Body of pancreas (tissue), 4 donors: ENCODE measurements at regions not wholly inside any gene's neighbourhood (a gene's known extent, or its start where the extent isn't known, plus 50 kb on each side); places are given as distances from the start of the nearest gene placed in this dataset.

Experiments used
- ATAC-seq: fragments of 150-250 bp; one replicate; pipeline ENCODE4 v1.9.1; 2016
- DNase-seq, 4 donors: peaks; one replicate each; pipeline ENCODE4 v3.0.0-alpha.2; 2019
- H3K27ac ChIP-seq, 4 donors: fragments of 200-600 bp; sonication (generic); 1 replicate in 3 of 4; 2 replicates in 1 of 4; pipeline versions ENCODE4 v1.5.1 to v1.6.1; 2016 to 2019; ENCODE audit warnings: mild to moderate bottlenecking in 1 of 4, mixed read lengths in 1 of 4, moderate library complexity in 1 of 4
- H3K27me3 ChIP-seq, 2 donors: fragments of 200-600 bp; sonication (generic); one replicate each; pipeline ENCODE4 v1.6.0; 2016; ENCODE audit warnings: mild to moderate bottlenecking in 1 of 2
- H3K36me3 ChIP-seq, 2 donors: fragments of 200-600 bp; sonication (generic); replicated peaks in 1 of 2; 2 replicates each; pipeline ENCODE4 v1.5.1; 2016; ENCODE audit warnings: low read depth in 2 of 2; ENCODE audit not compliant: insufficient read depth in 1 of 2
- H3K4me1 ChIP-seq: fragments of 200-600 bp; sonication (generic); one replicate; pipeline ENCODE4 v1.6.0; 2016
- H3K4me3 ChIP-seq, 2 donors: fragments of 200-600 bp; sonication (generic); 1 replicate in 1 of 2; 2 replicates in 1 of 2; pipeline ENCODE4 v1.5.1; 2016 to 2019
- H3K9me3 ChIP-seq, 3 donors: fragments of 200-600 bp; sonication (generic); 1 replicate in 2 of 3; 2 replicates in 1 of 3; pipeline ENCODE4 v1.5.1; 2016
- CTCF ChIP-seq, 7 experiments: fragments of 450-650 bp in 4 of 7; fragments of 200-600 bp in 3 of 7; sonication (generic) in 3 of 7; IDR thresholded peaks; one replicate each; pipeline ENCODE4 v1.5.1; 2016 to 2019; ENCODE audit warnings: antibody characterized with exemption in 7 of 7
- POLR2A ChIP-seq, 3 donors: fragments of 450-650 bp; IDR thresholded peaks; one replicate each; pipeline ENCODE4 v1.6.1; 2016; ENCODE audit warnings: antibody characterized with exemption in 3 of 3, mild to moderate bottlenecking in 2 of 3
- WGBS, 2 donors: methylation state at CpG; one replicate each; pipeline ENCODE4 v1.1.5; 2017; 5-methylcytosine and 5-hydroxymethylcytosine counted together
- intact Hi-C: fragments of 100-400 bp; cut with DNase I; formaldehyde crosslinking; loops from one replicate; pipeline ENCODE4 v1.15.1; 2023

DNA sequence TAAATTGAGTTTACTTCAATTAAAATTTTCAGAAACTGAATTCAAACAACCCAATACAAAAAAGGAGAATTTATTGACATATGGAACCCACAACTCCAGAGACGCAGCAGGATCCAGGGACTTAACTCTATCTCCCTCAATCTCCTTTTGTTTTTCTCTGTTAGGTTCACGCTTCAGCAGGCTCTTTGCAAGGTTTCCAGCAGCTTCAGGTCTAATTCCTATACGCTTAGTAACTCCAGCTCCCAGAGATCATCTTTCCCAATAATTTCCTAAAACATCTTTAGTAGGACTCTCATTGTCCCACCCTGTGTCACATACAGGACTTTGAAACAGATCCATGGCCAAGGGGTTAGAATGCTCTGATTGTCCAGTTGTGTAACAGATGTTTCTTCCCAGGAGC, 175.2 kb downstream of the RMST start:
- H3K27ac ChIP-seq: no peak overlapping the region
- no peaks in the 10 kb centered on the region for H3K36me3 ChIP-seq
- ATAC-seq (no peak), DNase-seq (no peak)
- no peak for TF ChIP-seq POLR2A (IDR thresholded peaks at IDR 0.05)
- TF ChIP-seq CTCF (IDR thresholded peaks at IDR 0.05): no peak
- H3K4me3 ChIP-seq: no peak overlapping the region
- no peaks in the 10 kb centered on the region for H3K4me1 ChIP-seq
- no peaks in the 10 kb centered on the region for H3K27me3 ChIP-seq
- intact Hi-C loops: no loop called here
- 64 to 71% methylated on average over 3 of the region's 3 CpGs for WGBS, 2 donors
- no peaks in the 10 kb centered on the region for H3K9me3 ChIP-seq

- ATAC-seq (no peak), DNase-seq (no peak)
- 69 to 87% methylated on average over 2 of the region's 2 CpGs for WGBS, 2 donors
- Histone ChIP-seq H3K36me3 (no peaks in the 10 kb centered on the region), H3K9me3 (no peaks in the 10 kb centered on the region), H3K27ac (no peak overlapping the region), H3K27me3 (no peaks in the 10 kb centered on the region), H3K4me1 (no peaks in the 10 kb centered on the region), H3K4me3 (no peak overlapping the region)
- no peak for TF ChIP-seq CTCF (IDR thresholded peaks at IDR 0.05)
- TF ChIP-seq POLR2A (IDR thresholded peaks at IDR 0.05): no peak
- intact Hi-C loops: no loop called here
These were observed 176.1 kb downstream of the RMST start for GRCh38 chr12:97638739-97639138.

- Histone ChIP-seq H3K4me1 (no peaks in the 10 kb centered on the region), H3K9me3 (no peaks in the 10 kb centered on the region), H3K36me3 (no peaks in the 10 kb centered on the region), H3K27me3 (no peaks in the 10 kb centered on the region), H3K27ac (no peak overlapping the region), H3K4me3 (no peak overlapping the region)
- intact Hi-C loops: no loop called here
- no peak for TF ChIP-seq CTCF (IDR thresholded peaks at IDR 0.05)
- TF ChIP-seq POLR2A (IDR thresholded peaks at IDR 0.05): no peak
- WGBS, 2 donors: 78 to 84% methylated on average over 1 of the region's 1 CpG
- ATAC-seq: no peak
- no peak for DNase-seq
These were observed 177.1 kb downstream of the RMST start for GRCh38 chr12:97639702-97640101.

DNA sequence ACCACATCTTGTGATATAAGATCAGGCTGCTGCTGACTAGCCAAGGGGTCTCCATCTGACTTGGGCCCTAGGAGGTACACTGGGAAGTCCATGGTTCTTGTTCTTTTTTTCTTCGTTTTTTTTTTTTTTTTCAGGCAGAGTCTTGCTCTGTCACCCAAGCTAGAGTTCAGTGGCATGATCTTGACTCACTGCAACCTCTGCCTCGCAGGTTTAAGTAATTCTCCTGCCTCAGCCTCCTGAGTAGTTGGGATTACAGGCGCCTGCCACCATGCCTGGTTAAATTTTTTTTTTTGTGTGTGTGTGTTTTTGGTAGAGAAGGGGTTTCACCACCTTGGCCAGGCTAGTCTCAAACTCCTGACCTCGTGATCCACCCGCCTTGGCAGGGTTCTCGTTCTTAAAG, 178.2 kb downstream of the RMST start:
- Histone ChIP-seq H3K36me3 (no peaks in the 10 kb centered on the region), H3K27ac (no peak overlapping the region), H3K9me3 (no peaks in the 10 kb centered on the region), H3K4me1 (no peaks in the 10 kb centered on the region), H3K27me3 (no peaks in the 10 kb centered on the region), H3K4me3 (no peak overlapping the region)
- WGBS, 2 donors: 47 to 68% methylated on average over 6 of the region's 6 CpGs
- ATAC-seq (no peak), DNase-seq (no peak)
- intact Hi-C loops: no loop called here
- TF ChIP-seq POLR2A (IDR thresholded peaks at IDR 0.05): no peak
- TF ChIP-seq CTCF (IDR thresholded peaks at IDR 0.05): no peak

GRCh38 chr12:97642911-97643310, 180.3 kb downstream of the RMST start:
- Histone ChIP-seq H3K27me3 (no peaks in the 10 kb centered on the region), H3K4me1 (no peaks in the 10 kb centered on the region), H3K36me3 (no peaks in the 10 kb centered on the region), H3K4me3 (no peak overlapping the region), H3K27ac (no peak overlapping the region), H3K9me3 (no peaks in the 10 kb centered on the region)
- DNase-seq (no peak), ATAC-seq (no peak)
- intact Hi-C loops: no loop called here
- WGBS, 2 donors: 58 to 66% methylated on average over 5 of the region's 5 CpGs
- TF ChIP-seq CTCF (IDR thresholded peaks at IDR 0.05) (no peak), POLR2A (IDR thresholded peaks at IDR 0.05) (no peak)
